ENCODE measurements at regions not wholly inside any gene's neighbourhood (a gene's known extent, or its start where the extent isn't known, plus 50 kb on each side); places are given as distances from the start of the nearest gene placed in this dataset.
"Not testable (repeated sequence)": the region's sequence is repeated elsewhere in the genome, so short reads cannot be mapped to it uniquely, and the experiment has no call there.

- no peak overlapping the region for H3K9ac ChIP-seq (ENCODE audit: low read length)
- H3K4me3 ChIP-seq (ENCODE audit: low read length), result no peak overlapping the region
- no peaks in the 10 kb centered on the region for H3K9me3 ChIP-seq (ENCODE audit: control insufficient read depth, low read depth, low read length)
- no peak overlapping the region for H3K27ac ChIP-seq (ENCODE audit: low read length)
- H3K27me3 ChIP-seq (ENCODE audit: control insufficient read depth, insufficient read depth, low read length), result no peaks in the 10 kb centered on the region
- H3K36me3 ChIP-seq (ENCODE audit: control insufficient read depth, low read depth, low read length), result no peaks in the 10 kb centered on the region
- H3K4me1 ChIP-seq (ENCODE audit: control insufficient read depth, low read depth, low read length), result no peaks in the 10 kb centered on the region
These were observed 153.7 kb upstream of the SERTAD2 start for GRCh38 chr2:64807417-64807816.

GRCh38 chr2:64808092-64808491 is 154.4 kb upstream of the SERTAD2 start:
- Histone ChIP-seq H3K4me3 (ENCODE audit: low read length) (no peak overlapping the region), H3K27ac (ENCODE audit: low read length) (no peak overlapping the region), H3K4me1 (ENCODE audit: control insufficient read depth, low read depth, low read length) (no peaks in the 10 kb centered on the region), H3K9ac (ENCODE audit: low read length) (no peak overlapping the region), H3K27me3 (ENCODE audit: control insufficient read depth, insufficient read depth, low read length) (no peaks in the 10 kb centered on the region), H3K9me3 (ENCODE audit: control insufficient read depth, low read depth, low read length) (no peaks in the 10 kb centered on the region), H3K36me3 (ENCODE audit: control insufficient read depth, low read depth, low read length) (no peaks in the 10 kb centered on the region)

- Histone ChIP-seq H3K4me1 (ENCODE audit: control insufficient read depth, low read depth, low read length) (no peaks in the 10 kb centered on the region), H3K36me3 (ENCODE audit: control insufficient read depth, low read depth, low read length) (no peaks in the 10 kb centered on the region), H3K4me3 (ENCODE audit: low read length) (no peak overlapping the region), H3K27ac (ENCODE audit: low read length) (no peak overlapping the region), H3K27me3 (ENCODE audit: control insufficient read depth, insufficient read depth, low read length) (no peaks in the 10 kb centered on the region), H3K9me3 (ENCODE audit: control insufficient read depth, low read depth, low read length) (no peaks in the 10 kb centered on the region), H3K9ac (ENCODE audit: low read length) (no peak overlapping the region)
These were observed 155.0 kb upstream of the SERTAD2 start for GRCh38 chr2:64808754-64809153.

- H3K27ac ChIP-seq (ENCODE audit: low read length), result no peak overlapping the region
- no peak overlapping the region for H3K4me3 ChIP-seq (ENCODE audit: low read length)
- no peaks in the 10 kb centered on the region for H3K36me3 ChIP-seq (ENCODE audit: control insufficient read depth, low read depth, low read length)
- no peaks in the 10 kb centered on the region for H3K27me3 ChIP-seq (ENCODE audit: control insufficient read depth, insufficient read depth, low read length)
- H3K9me3 ChIP-seq (ENCODE audit: control insufficient read depth, low read depth, low read length), result no peaks in the 10 kb centered on the region
- H3K4me1 ChIP-seq (ENCODE audit: control insufficient read depth, low read depth, low read length), result no peaks in the 10 kb centered on the region
- no peak overlapping the region for H3K9ac ChIP-seq (ENCODE audit: low read length)
These were observed 155.5 kb upstream of the SERTAD2 start for GRCh38 chr2:64809216-64809615.

GRCh38 chr2:64812285-64812684 is 158.6 kb upstream of the SERTAD2 start:
- H3K36me3 ChIP-seq (ENCODE audit: control insufficient read depth, low read depth, low read length), result no peaks in the 10 kb centered on the region
- H3K9me3 ChIP-seq (ENCODE audit: control insufficient read depth, low read depth, low read length), result no peaks in the 10 kb centered on the region
- no peak overlapping the region for H3K9ac ChIP-seq (ENCODE audit: low read length)
- H3K27ac ChIP-seq (ENCODE audit: low read length), result no peak overlapping the region
- no peaks in the 10 kb centered on the region for H3K27me3 ChIP-seq (ENCODE audit: control insufficient read depth, insufficient read depth, low read length)
- no peak overlapping the region for H3K4me3 ChIP-seq (ENCODE audit: low read length)
- no peaks in the 10 kb centered on the region for H3K4me1 ChIP-seq (ENCODE audit: control insufficient read depth, low read depth, low read length)

- no peaks in the 10 kb centered on the region for H3K36me3 ChIP-seq (ENCODE audit: control insufficient read depth, low read depth, low read length)
- H3K4me3 ChIP-seq (ENCODE audit: low read length), result no peak overlapping the region
- H3K9me3 ChIP-seq (ENCODE audit: control insufficient read depth, low read depth, low read length), result no peaks in the 10 kb centered on the region
- no peaks in the 10 kb centered on the region for H3K27me3 ChIP-seq (ENCODE audit: control insufficient read depth, insufficient read depth, low read length)
- no peak overlapping the region for H3K27ac ChIP-seq (ENCODE audit: low read length)
- H3K9ac ChIP-seq (ENCODE audit: low read length), result no peak overlapping the region
- no peaks in the 10 kb centered on the region for H3K4me1 ChIP-seq (ENCODE audit: control insufficient read depth, low read depth, low read length)
These were observed 160.3 kb upstream of the SERTAD2 start for GRCh38 chr2:64814007-64814406.

GRCh38 chr2:64816526-64816925 is 162.8 kb upstream of the SERTAD2 start:
- not testable (repeated sequence) for H3K4me1 ChIP-seq (ENCODE audit: control insufficient read depth, low read depth, low read length); H3K9ac ChIP-seq (ENCODE audit: low read length); H3K27ac ChIP-seq (ENCODE audit: low read length); H3K9me3 ChIP-seq (ENCODE audit: control insufficient read depth, low read depth, low read length); H3K4me3 ChIP-seq (ENCODE audit: low read length); H3K27me3 ChIP-seq (ENCODE audit: control insufficient read depth, insufficient read depth, low read length); H3K36me3 ChIP-seq (ENCODE audit: control insufficient read depth, low read depth, low read length)

- no peaks in the 10 kb centered on the region for H3K36me3 ChIP-seq (ENCODE audit: control insufficient read depth, low read depth, low read length)
- no peaks in the 10 kb centered on the region for H3K9me3 ChIP-seq (ENCODE audit: control insufficient read depth, low read depth, low read length)
- H3K9ac ChIP-seq (ENCODE audit: low read length), result no peak overlapping the region
- no peak overlapping the region for H3K27ac ChIP-seq (ENCODE audit: low read length)
- H3K4me1 ChIP-seq (ENCODE audit: control insufficient read depth, low read depth, low read length), result no peaks in the 10 kb centered on the region
- H3K27me3 ChIP-seq (ENCODE audit: control insufficient read depth, insufficient read depth, low read length), result no peaks in the 10 kb centered on the region
- H3K4me3 ChIP-seq (ENCODE audit: low read length), result no peak overlapping the region
These were observed 163.7 kb upstream of the SERTAD2 start for GRCh38 chr2:64817453-64817852.

- Histone ChIP-seq H3K4me3 (ENCODE audit: low read length) (no peak overlapping the region), H3K9me3 (ENCODE audit: control insufficient read depth, low read depth, low read length) (no peaks in the 10 kb centered on the region), H3K4me1 (ENCODE audit: control insufficient read depth, low read depth, low read length) (peaks cover 6% of the 10 kb centered on the region), H3K27me3 (ENCODE audit: control insufficient read depth, insufficient read depth, low read length) (no peaks in the 10 kb centered on the region), H3K9ac (ENCODE audit: low read length) (no peak overlapping the region), H3K36me3 (ENCODE audit: control insufficient read depth, low read depth, low read length) (no peaks in the 10 kb centered on the region), H3K27ac (ENCODE audit: low read length) (no peak overlapping the region)
These were observed 164.9 kb upstream of the SERTAD2 start for GRCh38 chr2:64818664-64819060.

GRCh38 chr2:64819361-64819760 is 165.6 kb upstream of the SERTAD2 start:
- peaks cover 13% of the 10 kb centered on the region for H3K4me1 ChIP-seq (ENCODE audit: control insufficient read depth, low read depth, low read length)
- H3K4me3 ChIP-seq (ENCODE audit: low read length), result no peak overlapping the region
- no peaks in the 10 kb centered on the region for H3K9me3 ChIP-seq (ENCODE audit: control insufficient read depth, low read depth, low read length)
- no peaks in the 10 kb centered on the region for H3K36me3 ChIP-seq (ENCODE audit: control insufficient read depth, low read depth, low read length)
- H3K27ac ChIP-seq (ENCODE audit: low read length), result no peak overlapping the region
- H3K9ac ChIP-seq (ENCODE audit: low read length), result no peak overlapping the region
- H3K27me3 ChIP-seq (ENCODE audit: control insufficient read depth, insufficient read depth, low read length), result no peaks in the 10 kb centered on the region

GRCh38 chr2:64819774-64820688 is 166.3 kb upstream of the SERTAD2 start:
- Histone ChIP-seq H3K27ac (ENCODE audit: low read length) (no peak overlapping the region), H3K4me1 (ENCODE audit: control insufficient read depth, low read depth, low read length) (peaks cover 20% of the 10 kb centered on the region), H3K4me3 (ENCODE audit: low read length) (no peak overlapping the region), H3K9me3 (ENCODE audit: control insufficient read depth, low read depth, low read length) (no peaks in the 10 kb centered on the region), H3K36me3 (ENCODE audit: control insufficient read depth, low read depth, low read length) (no peaks in the 10 kb centered on the region), H3K9ac (ENCODE audit: low read length) (no peak overlapping the region), H3K27me3 (ENCODE audit: control insufficient read depth, insufficient read depth, low read length) (peaks cover 5% of the 10 kb centered on the region)

- Histone ChIP-seq H3K27me3 (ENCODE audit: control insufficient read depth, insufficient read depth, low read length) (peaks cover 7% of the 10 kb centered on the region), H3K36me3 (ENCODE audit: control insufficient read depth, low read depth, low read length) (no peaks in the 10 kb centered on the region), H3K9ac (ENCODE audit: low read length) (no peak overlapping the region), H3K27ac (ENCODE audit: low read length) (no peak overlapping the region), H3K9me3 (ENCODE audit: control insufficient read depth, low read depth, low read length) (no peaks in the 10 kb centered on the region), H3K4me1 (ENCODE audit: control insufficient read depth, low read depth, low read length) (peaks cover 21% of the 10 kb centered on the region), H3K4me3 (ENCODE audit: low read length) (no peak overlapping the region)
These were observed 167.2 kb upstream of the SERTAD2 start for GRCh38 chr2:64820901-64821300.
